K562 (cell line): ENCODE measurements at regions not wholly inside any gene's neighbourhood (a gene's known extent, or its start where the extent isn't known, plus 50 kb on each side); places are given as distances from the start of the nearest gene placed in this dataset.
"Not testable (repeated sequence)": the region's sequence is repeated elsewhere in the genome, so short reads cannot be mapped to it uniquely, and the experiment has no call there.

Source experiments
- ATAC-seq: fragments of 200-7000 bp; cut with Tn5 transposase; 3 replicates; pipeline ENCODE4 v1.9.1; 2020; ENCODE audit warnings: moderate library complexity
- BruUV-seq: library from RNA; stranded (reverse); fragments of 400-500 nt; replicated peaks from 2 replicates; lab custom pipeline; 2021; lab: Mats Ljungman, UMichigan
- CTCF ChIA-PET: fragments of 300-600 bp; formaldehyde crosslinking; extraction: SDS; loops from one replicate; lab custom pipeline; 2021; ENCODE audit warnings: low intra/inter-chr PET ratio; lab: Yijun Ruan, JAX
- POLR2A ChIA-PET: fragments of 300-600, 350-650 bp; sonication (Branson Sonifier 250); formaldehyde crosslinking; extraction: SDS; loops from one replicate; lab custom pipeline; 2021; ENCODE audit warnings: antibody characterized with exemption, inconsistent platforms; lab: Yijun Ruan, JAX
- DNase-seq, 4 experiments: peaks; one replicate each; pipeline versions ENCODE4 v3.0.0 to v3.0.0-alpha.2; 2011 to 2018; ENCODE audit warnings: low spot score in 3 of 4, mixed read lengths in 3 of 4; ENCODE audit errors: extremely low read depth in 1 of 4
- FAIRE-seq: peaks from 2 replicates; lab custom pipeline; 2011; peaks lifted over from hg19 to GRCh38; lab: Jason Lieb, UNC
- H2AFZ ChIP-seq: 2 replicates; pipeline ENCODE4 v1.6.0; 2011; ENCODE audit warnings: low read depth, low read length, control low read depth, inconsistent platforms
- H3K27ac ChIP-seq: fragments of 200-600 bp; 3 replicates; pipeline ENCODE4 v1.8.0; 2011; ENCODE audit warnings: low read depth, mild to moderate bottlenecking, control low read depth, inconsistent platforms, low read length, moderate library complexity, mixed read lengths; ENCODE audit errors: extremely low read depth
- H3K27me3 ChIP-seq, 2 experiments: fragments of 300-600 bp in 1 of 2; 2 replicates in 1 of 2; 3 replicates in 1 of 2; pipeline versions ENCODE4 v1.6.0 to v1.8.0; 2011; ENCODE audit warnings: inconsistent platforms in 2 of 2, low read length in 2 of 2, mild to moderate bottlenecking in 1 of 2, mixed read lengths in 1 of 2, moderate library complexity in 1 of 2; ENCODE audit not compliant: control insufficient read depth in 2 of 2, insufficient read depth in 2 of 2
- H3K36me3 ChIP-seq: fragments of 300-600 bp; 3 replicates; pipeline ENCODE4 v1.8.0; 2011; ENCODE audit warnings: mild to moderate bottlenecking, low read length, inconsistent platforms; ENCODE audit not compliant: control insufficient read depth, insufficient read depth
- H3K4me1 ChIP-seq, 2 experiments: fragments of 200-600 bp in 1 of 2; replicated peaks in 1 of 2; 2 replicates in 1 of 2; 3 replicates in 1 of 2; pipeline versions ENCODE4 v1.5.1 to v1.8.0; 2011; ENCODE audit warnings: inconsistent platforms in 2 of 2, low read length in 2 of 2, mild to moderate bottlenecking in 1 of 2, mixed read lengths in 1 of 2, moderate library complexity in 1 of 2; ENCODE audit not compliant: control insufficient read depth in 2 of 2, insufficient read depth in 2 of 2
- H3K4me2 ChIP-seq: 2 replicates; pipeline ENCODE4 v1.6.1; 2011; ENCODE audit warnings: low read length, control low read depth, inconsistent platforms, mixed read lengths; ENCODE audit not compliant: insufficient read depth
- H3K4me3 ChIP-seq: fragments of 200-600 bp; sonication (generic), shearing (Covaris generic); 2 replicates; pipeline ENCODE4 v1.5.1; 2016; ENCODE audit warnings: control low read depth, inconsistent platforms
- H3K79me2 ChIP-seq: fragments of 200-600 bp; 3 replicates; pipeline ENCODE4 v1.8.0; 2011; ENCODE audit warnings: low read length, inconsistent platforms; ENCODE audit not compliant: control insufficient read depth, insufficient read depth
- H3K9ac ChIP-seq, 2 experiments: 2 replicates each; pipeline versions ENCODE4 v1.6.0 to v1.6.1; 2011; ENCODE audit warnings: low read depth in 2 of 2, low read length in 2 of 2, control low read depth in 1 of 2, inconsistent platforms in 1 of 2, mild to moderate bottlenecking in 1 of 2, mixed read lengths in 1 of 2; ENCODE audit not compliant: insufficient read depth in 1 of 2
- H3K9me1 ChIP-seq: one replicate; pipeline ENCODE4 v1.6.0; 2011; ENCODE audit warnings: inconsistent platforms, mild to moderate bottlenecking, low read length, moderate library complexity; ENCODE audit not compliant: control insufficient read depth, insufficient read depth
- H3K9me3 ChIP-seq: replicated peaks from 2 replicates; pipeline ENCODE4 v1.5.1; 2011; ENCODE audit warnings: low read depth, low read length, inconsistent platforms; ENCODE audit not compliant: control insufficient read depth, insufficient read depth
- H4K20me1 ChIP-seq: replicated peaks from 2 replicates; pipeline ENCODE4 v1.6.1; 2011; ENCODE audit warnings: low read length, inconsistent platforms, mixed read lengths; ENCODE audit not compliant: control insufficient read depth, insufficient read depth
- RBFOX2 ChIP-seq: fragments of 200-400 bp; formaldehyde crosslinking; IDR thresholded peaks from 2 replicates; pipeline ENCODE4 v1.6.1; 2017; ENCODE audit warnings: low read depth, mild to moderate bottlenecking, low read length, moderate library complexity
- WGBS: fragments of 100-300 bp; shearing (Covaris generic); methylation state at CpG from one replicate; pipeline ENCODE4 v1.1.6; 2016; ENCODE audit warnings: low coverage, mixed read lengths; ENCODE audit not compliant: insufficient coverage; ENCODE audit errors: missing lambda C conversion rate; 5-methylcytosine and 5-hydroxymethylcytosine counted together
- in situ Hi-C: fragments of 300-500 bp; cut with MboI; formaldehyde crosslinking; loops from 4 replicates; pipeline ENCODE4 v1.15.0; 2018; ENCODE audit warnings: inconsistent platforms, mixed read lengths
- intact Hi-C: fragments of 100-400 bp; cut with micrococcal nuclease; formaldehyde crosslinking; loops from 2 replicates; pipeline ENCODE4 v1.14.2; 2022

DNA sequence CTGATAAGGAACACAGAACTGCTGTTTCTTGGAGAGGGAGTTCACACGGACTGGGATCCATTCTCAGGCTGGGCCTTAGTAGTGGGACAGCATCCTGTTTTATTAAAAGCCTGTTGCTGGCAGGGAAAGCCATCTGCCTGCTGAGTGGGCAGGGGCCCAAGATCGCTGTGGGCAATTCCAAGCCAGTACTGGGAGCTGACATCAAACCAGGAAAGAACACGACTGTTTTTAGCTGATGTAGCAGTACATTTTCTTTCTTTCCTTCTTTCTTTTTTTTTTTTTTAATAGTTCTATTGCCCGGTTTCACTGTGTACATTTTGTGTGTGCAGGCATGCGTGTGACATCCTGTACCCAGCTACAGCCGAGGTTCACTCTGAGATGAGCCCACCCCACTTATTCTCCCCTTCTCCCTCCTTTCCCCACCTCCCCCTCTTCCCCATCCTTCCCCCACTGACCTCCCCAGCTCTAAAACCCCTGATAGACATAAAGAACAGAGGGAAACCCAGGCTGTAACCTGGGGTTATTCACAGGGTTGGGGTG is 143.5 kb upstream of the PLGLB2 start:
- H4K20me1 ChIP-seq, intact Hi-C loops, H3K9ac ChIP-seq, H3K4me3 ChIP-seq, H3K36me3 ChIP-seq, H3K9me3 ChIP-seq, CTCF ChIA-PET, H3K79me2 ChIP-seq, H3K9me1 ChIP-seq, POLR2A ChIA-PET, H2AFZ ChIP-seq, BruUV-seq, in situ Hi-C loops, H3K27me3 ChIP-seq, H3K4me1 ChIP-seq, FAIRE-seq: not testable (repeated sequence)
- 0 out of 2 replicates have a peak, but pooled peaks have one; percentile 23 for TF ChIP-seq RBFOX2
- DNase-seq = peak in 1 of 4 experiments; percentile 2
- WGBS = no CpG with 5 or more reads among the region's 6 CpGs
- ATAC-seq = peak; percentile 24
- peak overlapping the region; percentile 56; the same call in 1 of the 3 replicates for H3K27ac ChIP-seq
- H3K4me2 ChIP-seq = peak overlapping the region; percentile 41; the same call in 1 of the 2 replicates

DNA sequence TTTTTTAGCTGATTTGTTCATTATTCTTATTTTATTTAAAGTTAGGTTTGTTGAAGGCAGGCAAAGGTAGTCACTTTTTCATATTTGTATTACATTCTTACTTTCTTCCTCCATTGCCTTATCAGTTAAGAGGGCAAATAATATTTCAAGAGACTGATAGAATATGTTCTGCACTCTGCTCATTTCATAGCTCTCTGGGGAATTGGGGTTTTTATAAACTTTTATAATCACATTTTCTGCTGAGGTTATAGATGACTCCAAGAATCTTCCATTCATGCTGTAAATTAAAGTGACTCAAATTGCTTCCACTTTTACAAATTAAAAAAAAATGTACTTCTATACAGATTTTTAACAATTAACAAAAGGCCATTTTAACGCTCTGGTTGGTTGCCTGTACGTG is 142.9 kb upstream of the PLGLB2 start:
- H3K9me1 ChIP-seq, H3K79me2 ChIP-seq, BruUV-seq, H3K4me1 ChIP-seq, DNase-seq, CTCF ChIA-PET, intact Hi-C loops, in situ Hi-C loops, H3K9ac ChIP-seq, H4K20me1 ChIP-seq, H3K36me3 ChIP-seq, H3K27ac ChIP-seq, H3K4me2 ChIP-seq, ATAC-seq, H2AFZ ChIP-seq, H3K4me3 ChIP-seq, H3K9me3 ChIP-seq, FAIRE-seq, H3K27me3 ChIP-seq, POLR2A ChIA-PET: not testable (repeated sequence)
- WGBS = no CpG with 5 or more reads among the region's 2 CpGs

- H3K9me1 ChIP-seq, H3K4me2 ChIP-seq, POLR2A ChIA-PET, H3K9ac ChIP-seq, DNase-seq, CTCF ChIA-PET, ATAC-seq, in situ Hi-C loops, H4K20me1 ChIP-seq, intact Hi-C loops, H3K27me3 ChIP-seq, H2AFZ ChIP-seq, H3K4me1 ChIP-seq, BruUV-seq, H3K9me3 ChIP-seq, H3K27ac ChIP-seq, H3K4me3 ChIP-seq, H3K79me2 ChIP-seq, H3K36me3 ChIP-seq, FAIRE-seq: not testable (repeated sequence)
- no CpG with 5 or more reads among the region's 3 CpGs for WGBS
Observed at GRCh38 chr2:87608377-87609166, 139.3 kb upstream of the PLGLB2 start.
